Neutrophil (primary cell): ENCODE measurements at regions not wholly inside any gene's neighbourhood (a gene's known extent, or its start where the extent isn't known, plus 50 kb on each side); places are given as distances from the start of the nearest gene placed in this dataset.

Experiments
- H3K27ac ChIP-seq: fragments of 200-600 bp; sonication (generic); 2 replicates; pipeline ENCODE4 v1.5.1; 2016; ENCODE audit warnings: mild to moderate bottlenecking, moderate library complexity
- H3K27me3 ChIP-seq: fragments of 200-600 bp; sonication (generic); 2 replicates; pipeline ENCODE4 v1.6.0; 2016; ENCODE audit warnings: mild to moderate bottlenecking
- H3K36me3 ChIP-seq: fragments of 200-600 bp; sonication (generic); 2 replicates; pipeline ENCODE4 v1.5.1; 2017
- H3K4me1 ChIP-seq, 2 experiments: fragments of 200-600 bp in 1 of 2; sonication (generic) in 1 of 2; 1 replicate in 1 of 2; 2 replicates in 1 of 2; pipeline versions ENCODE4 v1.5.1 to v1.6.1; 2013 to 2016; ENCODE audit warnings: low read depth in 1 of 2, low read length in 1 of 2, mild to moderate bottlenecking in 1 of 2, moderate library complexity in 1 of 2; ENCODE audit not compliant: control insufficient read depth in 1 of 2, insufficient read depth in 1 of 2
- H3K4me3 ChIP-seq, 2 experiments: fragments of 200-600 bp in 1 of 2; sonication (generic) in 1 of 2; 1 replicate in 1 of 2; 2 replicates in 1 of 2; pipeline ENCODE4 v1.5.1; 2013 to 2016; ENCODE audit warnings: low read depth in 1 of 2, low read length in 1 of 2, mild to moderate bottlenecking in 1 of 2, moderate library complexity in 1 of 2
- H3K9me3 ChIP-seq: fragments of 200-600 bp; sonication (generic); 2 replicates; pipeline ENCODE4 v1.5.1; 2016
- TF ChIP-seq, protein P1 (sequence below): fragments of 200-600 bp; sonication (generic); IDR thresholded peaks from 2 replicates; pipeline ENCODE4 v1.5.1; 2016; ENCODE audit warnings: antibody characterized with exemption

GRCh38 chr9:99326917-99327189 is 104.8 kb downstream of the SEC61B start:
- H3K27ac ChIP-seq = no peak overlapping the region
- no peaks in the 10 kb centered on the region for H3K4me1 ChIP-seq
- peaks cover 12% of the 10 kb centered on the region for H3K27me3 ChIP-seq
- H3K36me3 ChIP-seq = no peaks in the 10 kb centered on the region
- TF ChIP-seq, protein P1, sequence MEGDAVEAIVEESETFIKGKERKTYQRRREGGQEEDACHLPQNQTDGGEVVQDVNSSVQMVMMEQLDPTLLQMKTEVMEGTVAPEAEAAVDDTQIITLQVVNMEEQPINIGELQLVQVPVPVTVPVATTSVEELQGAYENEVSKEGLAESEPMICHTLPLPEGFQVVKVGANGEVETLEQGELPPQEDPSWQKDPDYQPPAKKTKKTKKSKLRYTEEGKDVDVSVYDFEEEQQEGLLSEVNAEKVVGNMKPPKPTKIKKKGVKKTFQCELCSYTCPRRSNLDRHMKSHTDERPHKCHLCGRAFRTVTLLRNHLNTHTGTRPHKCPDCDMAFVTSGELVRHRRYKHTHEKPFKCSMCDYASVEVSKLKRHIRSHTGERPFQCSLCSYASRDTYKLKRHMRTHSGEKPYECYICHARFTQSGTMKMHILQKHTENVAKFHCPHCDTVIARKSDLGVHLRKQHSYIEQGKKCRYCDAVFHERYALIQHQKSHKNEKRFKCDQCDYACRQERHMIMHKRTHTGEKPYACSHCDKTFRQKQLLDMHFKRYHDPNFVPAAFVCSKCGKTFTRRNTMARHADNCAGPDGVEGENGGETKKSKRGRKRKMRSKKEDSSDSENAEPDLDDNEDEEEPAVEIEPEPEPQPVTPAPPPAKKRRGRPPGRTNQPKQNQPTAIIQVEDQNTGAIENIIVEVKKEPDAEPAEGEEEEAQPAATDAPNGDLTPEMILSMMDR = no peak
- no peaks in the 10 kb centered on the region for H3K9me3 ChIP-seq
- H3K4me3 ChIP-seq = no peak overlapping the region

GRCh38 chr9:99327667-99328066 is 105.6 kb downstream of the SEC61B start:
- peaks cover 4% of the 10 kb centered on the region for H3K27me3 ChIP-seq
- H3K4me3 ChIP-seq = no peak overlapping the region
- TF ChIP-seq, protein P1 = no peak
- H3K4me1 ChIP-seq = no peaks in the 10 kb centered on the region
- H3K36me3 ChIP-seq = no peaks in the 10 kb centered on the region
- no peak overlapping the region for H3K27ac ChIP-seq
- H3K9me3 ChIP-seq = no peaks in the 10 kb centered on the region

- Histone ChIP-seq H3K4me1 (no peaks in the 10 kb centered on the region), H3K4me3 (no peak overlapping the region), H3K36me3 (no peaks in the 10 kb centered on the region), H3K27ac (no peak overlapping the region), H3K27me3 (peaks cover 16% of the 10 kb centered on the region), H3K9me3 (no peaks in the 10 kb centered on the region)
- TF ChIP-seq, protein P1 = no peak
Measured at GRCh38 chr9:99335280-99335679, 113.2 kb downstream of the SEC61B start.

DNA sequence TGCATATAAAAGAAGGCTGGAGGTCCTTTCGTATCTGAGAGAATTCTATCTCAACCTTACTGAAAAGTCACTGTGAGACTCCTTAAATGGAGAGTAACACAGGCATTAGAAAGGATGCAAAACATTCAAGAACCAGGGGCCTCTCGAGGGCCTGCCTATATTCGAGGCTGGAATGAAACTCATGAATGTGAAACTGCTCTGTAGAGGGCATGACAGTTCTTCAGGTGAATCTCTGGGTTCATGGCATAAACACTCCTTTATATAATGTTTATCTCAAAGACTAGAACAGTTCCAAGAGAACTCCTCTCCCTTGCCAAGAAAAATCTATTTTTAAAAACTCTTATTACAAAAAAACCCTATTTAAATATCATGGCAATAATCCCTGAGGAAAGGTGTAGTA is 113.9 kb downstream of the SEC61B start:
- Histone ChIP-seq H3K9me3 (no peaks in the 10 kb centered on the region), H3K27me3 (peaks cover 16% of the 10 kb centered on the region), H3K27ac (no peak overlapping the region), H3K4me1 (no peaks in the 10 kb centered on the region), H3K4me3 (no peak overlapping the region), H3K36me3 (no peaks in the 10 kb centered on the region)
- TF ChIP-seq, protein P1 = no peak

- no peak overlapping the region for H3K4me3 ChIP-seq
- TF ChIP-seq, protein P1 = no peak
- no peaks in the 10 kb centered on the region for H3K9me3 ChIP-seq
- no peaks in the 10 kb centered on the region for H3K4me1 ChIP-seq
- no peak overlapping the region for H3K27ac ChIP-seq
- H3K27me3 ChIP-seq = peaks cover 16% of the 10 kb centered on the region
- H3K36me3 ChIP-seq = no peaks in the 10 kb centered on the region
Measured at GRCh38 chr9:99336531-99336930, 114.4 kb downstream of the SEC61B start.

- Histone ChIP-seq H3K9me3 (no peaks in the 10 kb centered on the region), H3K27ac (no peak overlapping the region), H3K4me1 (no peaks in the 10 kb centered on the region), H3K4me3 (no peak overlapping the region), H3K27me3 (peaks cover 7% of the 10 kb centered on the region), H3K36me3 (no peaks in the 10 kb centered on the region)
- TF ChIP-seq, protein P1 = no peak
Measured at GRCh38 chr9:99340281-99340680, 118.2 kb downstream of the SEC61B start.
